Endothelial cell (in vitro differentiated cells): ENCODE measurements at regions not wholly inside any gene's neighbourhood (a gene's known extent, or its start where the extent isn't known, plus 50 kb on each side); places are given as distances from the start of the nearest gene placed in this dataset.
"Not testable (repeated sequence)": the region's sequence is repeated elsewhere in the genome, so short reads cannot be mapped to it uniquely, and the experiment has no call there.

Source experiments
- DNase-seq: peaks from one replicate; pipeline ENCODE4 v3.0.0; 2021; ENCODE audit warnings: low spot score
- H3K27ac Mint-ChIP-seq: one replicate; pipeline ENCODE4 v1.8.0; 2021; ENCODE audit warnings: mixed read lengths, inconsistent platforms; ENCODE audit not compliant: unreplicated experiment
- H3K27me3 Mint-ChIP-seq: one replicate; pipeline ENCODE4 v1.8.0; 2021; ENCODE audit warnings: mild to moderate bottlenecking, moderate library complexity, mixed read lengths, inconsistent platforms; ENCODE audit not compliant: unreplicated experiment
- H3K36me3 Mint-ChIP-seq: one replicate; pipeline ENCODE4 v1.8.0; 2021; ENCODE audit warnings: mild to moderate bottlenecking, low read depth, mixed read lengths, inconsistent platforms; ENCODE audit not compliant: unreplicated experiment
- H3K4me1 Mint-ChIP-seq: one replicate; pipeline ENCODE4 v1.8.0; 2021; ENCODE audit warnings: mild to moderate bottlenecking, mixed read lengths, inconsistent platforms; ENCODE audit not compliant: unreplicated experiment
- H3K4me3 Mint-ChIP-seq: one replicate; pipeline ENCODE4 v1.8.0; 2021; ENCODE audit warnings: mild to moderate bottlenecking, mixed read lengths, inconsistent platforms; ENCODE audit not compliant: unreplicated experiment
- H3K9me3 Mint-ChIP-seq: one replicate; pipeline ENCODE4 v1.8.0; 2021; ENCODE audit warnings: mixed read lengths, inconsistent platforms; ENCODE audit not compliant: unreplicated experiment
- CTCF ChIP-seq: fragments of 200-600 bp; sonication (generic); IDR thresholded peaks from one replicate; pipeline ENCODE4 v1.5.0; 2021; ENCODE audit warnings: antibody characterized with exemption; ENCODE audit not compliant: unreplicated experiment

- peaks cover 4% of the 10 kb centered on the region for H3K36me3 Mint-ChIP-seq
- TF ChIP-seq CTCF: no peak
Measured at GRCh38 chr4:189843413-189844009, 97.2 kb upstream of the FRG1 start.

GRCh38 chr4:189845145-189845846 is 95.4 kb upstream of the FRG1 start:
- H3K4me1 Mint-ChIP-seq: no peaks in the 10 kb centered on the region
- TF ChIP-seq CTCF: no peak
- H3K27me3 Mint-ChIP-seq: peaks cover 9% of the 10 kb centered on the region
- H3K4me3 Mint-ChIP-seq: no peak overlapping the region
- H3K27ac Mint-ChIP-seq: no peak overlapping the region
- peaks cover 4% of the 10 kb centered on the region for H3K36me3 Mint-ChIP-seq
- no peak for DNase-seq
- peaks cover 25% of the 10 kb centered on the region for H3K9me3 Mint-ChIP-seq

More at GRCh38 chr4:189843413-189844009, 97.2 kb upstream of the FRG1 start:
- no peaks in the 10 kb centered on the region for H3K4me1 Mint-ChIP-seq
- peaks cover 25% of the 10 kb centered on the region for H3K9me3 Mint-ChIP-seq
- no peak for DNase-seq
- H3K4me3 Mint-ChIP-seq: no peak overlapping the region
- peaks cover 9% of the 10 kb centered on the region for H3K27me3 Mint-ChIP-seq
- H3K27ac Mint-ChIP-seq: no peak overlapping the region

- not testable (repeated sequence) for H3K27me3 Mint-ChIP-seq, H3K4me1 Mint-ChIP-seq, H3K27ac Mint-ChIP-seq, H3K4me3 Mint-ChIP-seq, H3K36me3 Mint-ChIP-seq, DNase-seq
- peaks cover 17% of the 10 kb centered on the region for H3K9me3 Mint-ChIP-seq
Measured at GRCh38 chr4:189846094-189846493, 94.6 kb upstream of the FRG1 start.

- H3K27ac Mint-ChIP-seq, H3K4me1 Mint-ChIP-seq, DNase-seq, H3K27me3 Mint-ChIP-seq, H3K36me3 Mint-ChIP-seq, H3K4me3 Mint-ChIP-seq: not testable (repeated sequence)
- peaks cover 14% of the 10 kb centered on the region for H3K9me3 Mint-ChIP-seq
Measured at GRCh38 chr4:189846608-189847007, 94.1 kb upstream of the FRG1 start.

- not testable (repeated sequence) for H3K4me3 Mint-ChIP-seq, H3K27me3 Mint-ChIP-seq, H3K4me1 Mint-ChIP-seq, H3K27ac Mint-ChIP-seq, H3K36me3 Mint-ChIP-seq, DNase-seq
- H3K9me3 Mint-ChIP-seq: peaks cover 14% of the 10 kb centered on the region
Measured at GRCh38 chr4:189848672-189849071, 92.0 kb upstream of the FRG1 start.

DNA sequence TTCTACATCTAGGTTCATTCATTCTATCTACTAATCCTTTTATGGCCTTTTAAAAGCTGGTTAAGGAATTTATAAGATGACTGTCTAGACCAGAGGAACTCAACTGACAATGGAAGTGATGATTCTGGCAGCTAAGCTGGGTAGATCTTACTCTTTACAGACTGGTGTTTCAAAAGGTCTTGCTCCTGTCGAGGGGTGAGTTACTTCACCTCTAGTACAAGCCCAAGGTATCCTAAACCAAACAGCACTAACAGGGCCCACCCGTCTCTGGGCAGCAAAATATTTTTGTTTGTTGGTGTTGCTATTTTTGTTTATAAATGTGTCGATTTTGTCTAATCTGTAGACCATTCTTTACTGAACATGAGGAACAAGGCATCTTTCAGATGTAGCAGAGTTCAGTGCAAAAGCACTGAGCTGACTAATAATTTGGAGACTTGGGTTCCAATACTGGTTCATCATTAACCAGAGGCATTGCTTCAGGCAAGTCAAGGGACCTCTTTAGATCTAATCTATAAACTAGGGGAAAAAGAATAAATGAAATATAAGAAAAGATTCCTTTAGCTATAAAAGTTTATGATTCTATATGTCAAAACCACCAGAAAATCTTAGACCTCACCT is 90.3 kb upstream of the FRG1 start:
- no peak overlapping the region for H3K27ac Mint-ChIP-seq
- no peaks in the 10 kb centered on the region for H3K4me1 Mint-ChIP-seq
- no peak for DNase-seq
- H3K4me3 Mint-ChIP-seq: no peak overlapping the region
- TF ChIP-seq CTCF: no peak
- peaks cover 6% of the 10 kb centered on the region for H3K27me3 Mint-ChIP-seq
- peaks cover 4% of the 10 kb centered on the region for H3K36me3 Mint-ChIP-seq
- peaks cover 14% of the 10 kb centered on the region for H3K9me3 Mint-ChIP-seq
